GM19023 (cell line): ENCODE measurements at regions not wholly inside any gene's neighbourhood (a gene's known extent, or its start where the extent isn't known, plus 50 kb on each side); places are given as distances from the start of the nearest gene placed in this dataset.
"Not testable (repeated sequence)": the region's sequence is repeated elsewhere in the genome, so short reads cannot be mapped to it uniquely, and the experiment has no call there.

Experiments
- ATAC-seq: cut with Tn5 transposase; IDR thresholded peaks from one replicate; pipeline ENCODE4 v1.9.1; 2021; ENCODE audit warnings: mild to moderate bottlenecking, moderate library complexity; ENCODE audit not compliant: unreplicated experiment

DNA sequence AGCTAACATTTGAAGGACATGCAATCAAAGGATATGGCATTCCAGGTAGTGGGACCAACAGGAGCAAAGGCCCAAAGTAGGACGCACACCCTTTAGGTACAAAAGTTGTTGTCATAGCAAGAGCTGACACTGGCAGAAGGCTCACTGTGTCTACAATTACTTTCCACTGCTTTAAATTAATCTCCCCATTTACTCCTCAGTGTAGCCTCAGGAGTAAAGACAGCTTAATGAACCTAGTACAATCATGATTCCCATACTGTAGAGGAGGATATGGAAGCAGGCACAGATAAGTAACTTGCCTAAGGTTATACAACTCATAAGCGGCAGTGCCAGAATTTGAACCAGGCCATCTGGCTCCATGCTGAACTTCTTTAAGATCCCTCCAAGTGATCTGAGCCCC is 212.9 kb upstream of the SFSWAP start:
- ATAC-seq: no peak

DNA sequence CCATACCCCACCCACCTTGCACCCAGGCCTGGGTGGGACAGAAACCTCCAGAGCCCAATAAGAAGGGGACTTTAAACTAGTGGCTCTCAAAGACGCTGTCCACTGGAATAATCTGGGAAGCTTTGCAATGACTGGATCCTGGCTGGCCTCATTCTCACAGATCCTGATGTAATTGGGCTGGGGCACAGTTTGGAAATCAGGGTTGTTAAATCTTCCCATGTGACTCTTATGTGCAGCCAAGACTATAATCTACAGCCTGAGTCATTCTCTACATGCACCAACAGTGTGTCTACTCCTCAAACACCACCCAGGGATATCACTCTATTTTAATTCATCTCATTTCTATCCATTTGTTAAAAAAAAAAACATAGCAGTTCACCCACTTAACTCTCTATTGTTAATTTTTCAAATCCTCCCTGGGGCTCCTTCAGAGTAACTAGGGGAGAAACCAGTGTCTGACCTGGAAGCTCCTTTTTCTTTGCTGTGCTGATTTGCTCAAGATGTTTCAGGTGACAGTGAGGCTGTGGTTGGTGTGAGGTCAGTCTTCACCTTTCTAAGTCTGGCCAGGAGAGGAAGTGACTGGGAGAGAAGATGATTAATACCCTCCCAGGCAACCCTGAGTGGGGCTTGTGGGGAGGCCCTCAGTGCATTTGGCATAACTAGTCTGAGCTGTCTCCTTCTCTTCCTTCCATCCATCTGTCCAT is 211.6 kb upstream of the SFSWAP start:
- ATAC-seq: no peak

DNA sequence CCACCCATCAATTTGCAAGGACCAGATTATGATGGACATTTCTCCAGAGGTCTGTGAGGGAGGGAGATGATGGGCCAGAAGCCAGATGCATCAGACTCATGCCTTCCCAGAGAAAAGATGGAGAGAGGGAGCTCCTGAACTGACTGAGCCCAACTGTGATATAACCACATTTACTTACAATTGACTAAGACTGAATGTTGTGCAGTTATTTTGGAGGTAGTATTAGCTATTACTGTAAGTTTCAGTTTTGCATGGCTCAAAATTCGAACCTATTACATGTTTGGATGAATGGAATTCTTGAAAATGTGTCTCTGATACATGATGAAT is 211.1 kb upstream of the SFSWAP start:
- no peak for ATAC-seq

DNA sequence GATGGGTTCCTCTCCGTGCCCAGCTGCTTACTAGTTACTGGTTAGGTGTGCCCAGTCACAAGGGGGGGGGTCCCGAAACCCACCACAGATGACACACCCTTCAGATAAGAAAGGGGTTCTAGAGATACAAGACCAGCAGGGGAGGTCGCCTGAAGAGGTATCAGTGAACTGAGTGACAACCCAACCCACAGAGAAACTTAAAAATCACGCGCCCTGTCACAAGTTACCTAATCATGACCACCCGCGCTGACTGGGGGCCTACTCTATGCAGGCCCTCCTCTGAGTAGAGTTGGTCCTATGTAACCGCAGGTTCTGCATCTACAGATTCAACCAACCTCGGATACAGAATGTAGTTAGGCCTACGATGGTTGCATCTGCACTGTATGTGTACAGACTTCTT is 210.3 kb upstream of the SFSWAP start:
- no peak for ATAC-seq

DNA sequence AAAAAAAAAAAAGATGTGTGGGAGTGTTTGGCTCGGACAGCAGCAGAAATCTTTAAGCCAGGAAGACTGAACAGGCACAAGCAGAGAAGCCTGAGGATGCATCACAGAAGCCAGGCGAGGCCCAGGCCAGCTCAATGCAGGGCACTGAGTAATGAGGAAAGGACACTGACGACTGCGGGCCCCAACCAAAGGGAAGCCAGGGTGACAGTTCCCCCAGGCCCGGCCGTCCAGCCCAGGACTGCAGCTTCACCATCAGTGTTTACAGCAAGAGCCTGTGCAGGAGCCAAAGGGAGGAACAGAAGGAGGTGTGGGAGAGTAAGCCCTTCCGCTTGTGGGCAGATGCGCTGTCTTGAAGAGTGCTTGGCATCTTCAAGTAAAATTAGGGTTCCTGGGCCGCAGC is 205.3 kb upstream of the SFSWAP start:
- ATAC-seq: no peak

DNA sequence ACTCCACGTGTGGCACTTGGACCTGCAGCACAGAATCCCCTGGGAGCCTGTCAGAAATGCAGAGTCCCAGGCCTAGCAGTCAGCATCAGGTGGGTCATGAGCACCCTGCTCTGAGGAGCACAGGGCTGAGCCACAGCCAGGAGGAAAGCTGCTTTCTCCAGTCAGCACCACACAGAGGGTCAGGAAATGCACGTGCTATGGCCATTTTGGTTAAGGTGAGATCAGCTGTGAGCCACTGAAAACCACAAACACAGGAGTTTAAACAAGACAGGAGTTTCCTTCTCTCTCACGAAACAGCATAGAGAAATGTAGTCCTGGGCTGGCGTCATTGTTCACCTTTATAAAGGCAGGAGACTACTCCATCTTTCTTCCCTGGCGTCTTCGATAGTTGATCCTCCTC is 204.5 kb upstream of the SFSWAP start:
- ATAC-seq: no peak

DNA sequence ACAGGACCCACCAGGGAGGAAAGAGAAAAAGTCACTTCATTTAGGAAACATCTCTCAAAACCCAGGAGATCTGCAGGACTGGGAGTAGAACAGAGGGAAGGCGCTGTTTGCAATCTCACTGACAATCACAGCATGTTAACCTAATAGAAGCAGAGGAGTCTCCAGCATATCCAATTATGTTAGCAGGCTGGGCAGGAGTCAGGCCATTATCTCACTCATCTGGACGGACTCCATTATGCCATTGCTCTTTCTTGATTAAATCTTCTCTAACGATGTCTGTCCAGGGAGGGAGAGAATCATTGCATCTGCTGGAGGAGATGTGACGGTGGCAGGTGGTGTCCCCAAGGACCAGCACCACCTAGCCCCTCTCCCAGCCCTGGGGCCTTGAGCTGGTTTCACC is 203.8 kb upstream of the SFSWAP start:
- ATAC-seq: no peak

DNA sequence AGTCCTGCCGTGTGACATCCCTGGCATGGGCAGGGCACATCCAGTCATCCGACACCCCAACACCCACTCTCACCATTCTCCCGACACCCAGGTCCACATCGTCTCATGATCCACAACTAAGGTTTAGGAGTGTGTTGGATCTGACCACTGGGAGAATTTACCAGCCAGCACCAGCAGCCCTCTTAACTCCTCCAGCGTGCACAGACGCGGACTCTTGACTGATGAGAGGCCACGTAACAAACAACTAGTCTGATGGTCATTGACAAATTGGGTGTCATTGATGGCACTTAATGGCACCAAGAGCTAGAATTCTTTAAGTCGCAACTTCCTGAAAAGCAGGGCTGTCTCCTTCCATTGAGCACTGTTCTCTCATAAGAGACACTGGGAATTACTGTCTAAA is 203.0 kb upstream of the SFSWAP start:
- ATAC-seq: no peak

DNA sequence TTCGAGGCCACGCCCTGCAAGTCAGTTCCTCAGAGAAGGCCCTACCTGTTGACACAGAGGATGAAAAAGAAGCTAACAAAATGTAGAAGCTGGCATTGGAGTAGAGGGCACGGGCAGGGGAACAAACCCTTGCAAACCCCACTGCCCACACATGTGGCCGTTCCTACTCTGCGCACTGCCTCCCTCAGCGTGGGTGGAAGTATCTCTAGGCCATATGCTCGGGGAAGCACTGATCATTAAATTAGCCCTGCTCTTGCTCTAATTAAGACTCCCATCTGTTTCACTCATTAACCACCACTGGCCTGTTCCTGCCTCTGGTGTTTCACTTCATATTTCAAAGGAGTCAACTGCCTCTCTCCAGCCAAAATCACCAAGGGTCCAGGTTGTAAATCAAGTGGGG is 201.2 kb upstream of the SFSWAP start:
- ATAC-seq: no peak

DNA sequence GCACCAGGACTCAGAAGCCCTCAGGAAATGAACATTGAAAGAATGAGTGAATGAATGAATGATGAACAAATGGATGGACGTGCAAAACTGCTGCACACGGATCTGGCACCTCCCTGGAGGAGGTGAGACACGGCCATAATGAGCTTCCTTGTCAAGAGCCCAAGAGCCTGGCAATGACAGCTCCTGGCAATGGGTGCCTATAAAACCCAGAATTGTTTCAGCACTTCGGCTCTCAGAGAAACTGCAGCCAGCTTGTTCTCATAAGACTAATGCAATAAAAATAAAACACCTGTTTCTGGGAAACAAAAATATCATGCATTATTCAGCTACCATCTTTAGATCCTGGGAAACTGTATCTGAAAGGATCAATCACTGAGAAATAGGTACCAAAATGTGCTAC is 200.5 kb upstream of the SFSWAP start:
- no peak for ATAC-seq

DNA sequence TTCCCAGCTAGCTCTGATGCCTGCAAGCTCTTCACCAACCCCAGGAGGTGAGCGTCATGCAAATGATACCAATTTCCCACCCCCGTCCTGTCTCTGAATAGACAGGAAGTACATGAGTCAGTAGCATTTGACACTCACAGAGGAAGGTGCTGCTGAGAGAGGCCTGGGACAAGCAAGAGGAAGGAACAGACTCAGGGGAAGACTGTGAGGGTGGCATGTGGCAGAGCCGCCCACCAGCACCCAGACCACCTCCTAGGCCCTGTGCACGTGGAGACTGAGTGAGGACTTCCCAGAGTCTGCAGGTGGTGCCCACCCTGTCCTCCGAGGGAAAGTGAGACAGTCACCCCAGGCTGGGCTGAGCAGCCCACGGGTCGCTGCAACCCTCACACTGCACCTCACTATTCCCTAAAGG is 199.5 kb upstream of the SFSWAP start:
- ATAC-seq: peak; percentile 96

DNA sequence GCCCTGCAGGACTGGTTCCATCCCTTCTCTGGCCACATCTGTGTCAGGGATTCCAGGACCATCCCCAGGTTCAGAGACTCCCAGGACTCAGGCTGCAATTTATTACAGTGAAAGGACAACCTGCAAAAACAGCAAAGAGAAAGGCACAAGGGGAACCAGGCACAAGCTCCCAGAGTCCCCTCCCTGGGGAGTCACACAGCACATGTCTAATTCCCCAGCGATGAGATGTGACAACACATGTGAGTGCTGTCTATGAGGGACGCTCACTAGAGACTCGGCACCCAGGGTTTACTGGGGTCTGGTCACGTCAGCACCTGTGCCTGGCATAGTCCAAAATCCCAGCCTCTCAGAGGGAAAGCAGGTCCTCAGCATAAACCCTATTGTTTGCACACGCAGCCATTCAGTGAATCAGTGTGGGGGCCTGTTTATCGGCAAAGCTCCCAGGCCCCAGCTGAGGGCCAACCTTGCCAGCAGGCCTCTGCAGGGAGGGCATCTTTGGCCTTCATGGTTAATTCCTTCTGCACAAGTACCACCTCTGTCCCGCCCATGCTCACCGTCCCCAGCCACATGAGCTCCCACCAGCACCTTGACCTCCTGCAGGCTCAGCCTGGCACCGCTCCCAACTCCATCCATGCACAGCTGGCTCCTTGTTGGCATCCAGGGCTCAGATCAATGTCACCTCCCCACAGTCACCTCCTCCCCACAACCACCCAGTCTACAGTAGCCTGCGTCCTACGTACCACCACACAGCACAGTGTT is 198.9 kb upstream of the SFSWAP start:
- ATAC-seq: peak; percentile 21

DNA sequence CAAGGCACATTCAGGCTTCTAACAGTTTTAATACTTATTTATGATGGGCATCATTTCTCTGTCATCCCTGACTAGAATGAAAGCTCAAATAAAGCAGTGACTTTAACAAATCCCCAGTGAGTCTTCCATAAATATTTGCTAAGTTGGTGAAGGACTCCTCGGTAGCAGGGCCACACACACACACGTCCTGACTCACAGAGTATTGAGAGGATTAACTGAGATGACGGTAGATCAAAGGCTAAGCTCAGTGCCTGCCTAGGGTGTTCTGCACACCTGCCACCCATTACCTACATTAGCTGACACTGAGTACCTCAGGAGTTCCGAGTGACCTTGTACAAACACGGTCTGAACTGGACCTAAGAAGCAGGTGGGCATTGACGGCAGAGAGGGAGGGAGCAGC is 197.3 kb upstream of the SFSWAP start:
- no peak for ATAC-seq

DNA sequence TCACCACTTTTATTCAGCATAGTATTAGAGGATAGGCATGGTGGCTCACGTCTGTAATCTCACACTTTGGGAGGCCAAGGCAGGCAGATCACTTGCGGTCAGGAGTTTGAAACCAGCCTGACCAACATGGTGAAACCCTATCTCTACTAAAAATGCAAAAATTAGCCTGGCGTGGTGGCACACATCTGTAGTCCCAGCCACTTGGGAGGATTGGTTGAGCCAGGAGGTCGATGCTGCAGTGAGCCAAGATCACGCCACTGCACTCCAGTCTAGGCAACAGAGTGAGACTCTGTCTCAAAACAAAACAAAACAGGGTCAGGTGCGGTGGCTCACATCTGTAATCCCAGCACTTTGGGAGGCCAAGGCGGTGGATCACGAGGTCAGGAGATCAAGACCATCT is 190.3 kb upstream of the SFSWAP start:
- ATAC-seq: not testable (repeated sequence)

DNA sequence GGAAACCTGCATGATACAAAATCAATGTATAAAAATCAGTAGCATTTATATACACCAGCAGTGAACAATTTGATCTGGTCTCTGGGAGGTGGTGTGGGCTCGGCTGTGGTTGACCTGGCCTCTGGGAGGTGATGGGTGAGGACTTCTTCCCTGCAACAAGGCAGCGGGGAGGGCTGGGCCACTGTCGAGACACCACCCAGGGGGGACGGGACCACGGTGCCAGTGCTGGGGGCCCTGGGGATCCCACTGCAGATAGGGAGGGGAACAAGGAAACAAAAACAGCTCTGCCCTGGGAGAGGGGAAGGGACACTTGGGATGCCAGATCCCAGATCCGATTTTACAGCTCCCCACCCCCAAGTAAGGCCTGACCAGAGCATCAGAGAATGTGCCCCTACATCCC is 189.6 kb upstream of the SFSWAP start:
- no peak for ATAC-seq

DNA sequence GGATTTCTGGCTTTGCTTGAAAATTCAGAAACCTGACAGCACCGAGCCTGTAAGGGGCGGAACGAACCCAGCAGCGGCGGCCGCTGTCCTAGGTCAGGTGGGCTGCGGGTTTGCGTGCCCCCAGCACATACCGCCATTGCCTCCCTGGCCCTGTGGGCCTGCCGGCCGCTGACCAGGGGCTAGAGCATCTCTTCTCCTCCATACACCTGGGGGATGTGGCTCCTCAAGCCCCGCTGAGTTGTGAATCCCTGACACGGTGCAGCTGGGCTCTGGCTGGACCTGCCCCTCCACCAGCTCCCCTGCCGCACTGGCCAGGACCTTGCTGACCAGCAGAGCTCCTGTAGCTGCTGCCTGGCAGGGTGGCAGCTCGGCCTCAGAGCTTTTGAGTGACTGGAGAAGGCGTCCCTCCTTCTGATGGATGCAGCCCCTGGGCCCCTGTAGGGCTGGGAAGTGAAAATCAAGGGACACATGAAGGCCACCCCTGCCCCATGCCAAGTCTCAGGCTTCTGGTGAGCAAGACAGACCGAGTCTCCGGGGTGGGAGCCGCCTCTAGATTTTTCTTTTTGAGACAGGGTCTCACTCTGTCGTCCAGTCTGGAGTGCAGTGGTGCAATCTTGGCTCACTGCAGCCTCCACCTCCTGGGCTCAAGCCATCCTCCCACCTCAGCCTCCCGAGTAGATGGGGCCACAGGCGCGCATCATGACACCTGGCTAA is 184.9 kb upstream of the SFSWAP start:
- no peak for ATAC-seq

DNA sequence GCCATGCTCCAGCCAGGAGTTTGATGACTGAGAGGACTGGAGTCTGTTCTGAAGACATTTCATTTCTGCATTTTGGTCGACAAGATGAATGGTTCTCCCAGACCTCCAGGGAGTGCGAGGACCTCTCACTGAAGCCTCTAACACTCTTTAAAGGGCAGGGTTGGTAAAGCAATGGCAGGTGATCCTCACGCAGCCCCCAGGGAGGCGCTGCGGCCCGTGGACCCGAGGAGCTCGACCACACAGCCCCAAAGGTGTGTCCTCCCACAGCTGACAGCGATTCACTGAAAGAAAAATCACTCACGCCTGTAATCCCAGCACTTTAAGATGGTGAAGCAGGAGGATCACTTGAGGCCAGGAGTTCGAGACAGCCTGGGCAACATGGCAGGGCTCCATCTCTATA is 183.8 kb upstream of the SFSWAP start:
- no peak for ATAC-seq

DNA sequence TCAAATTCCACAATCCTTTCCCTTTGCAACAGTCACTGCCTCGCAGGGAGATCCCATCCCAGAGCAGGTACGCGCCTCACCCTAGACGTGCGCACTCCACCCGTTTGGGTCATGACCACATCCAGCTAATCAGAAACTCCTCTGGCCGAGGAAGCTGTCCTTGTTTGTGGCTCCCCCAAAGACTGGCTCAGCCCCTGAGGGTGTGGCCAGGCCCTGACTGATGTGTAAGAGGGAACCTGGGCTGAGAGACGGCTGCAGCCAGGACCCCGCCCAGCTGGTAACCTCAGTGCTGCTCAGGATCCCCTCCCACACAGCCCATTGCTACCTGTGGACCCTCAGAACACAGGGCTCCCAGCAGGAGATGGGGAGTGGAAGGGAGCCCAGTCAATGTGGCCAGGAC is 183.2 kb upstream of the SFSWAP start:
- no peak for ATAC-seq

DNA sequence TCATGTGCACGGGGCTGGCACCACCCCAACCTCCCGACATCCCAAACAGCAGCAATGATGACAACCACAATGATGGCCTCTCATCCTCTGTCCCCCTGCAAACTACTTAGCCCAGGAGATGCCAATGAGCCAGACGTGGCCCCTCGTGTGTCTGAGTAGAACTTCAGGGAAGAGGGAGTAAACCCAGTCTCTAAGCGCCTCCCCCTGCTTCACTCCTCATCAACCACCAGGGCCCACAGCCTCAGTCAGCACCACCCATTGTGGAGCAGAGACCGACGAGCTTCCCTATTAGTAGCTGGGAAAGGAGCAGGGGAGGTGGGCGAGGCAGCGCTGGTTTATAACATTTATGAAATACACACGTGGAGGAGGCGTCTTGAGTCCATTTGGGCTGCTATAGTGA is 182.7 kb upstream of the SFSWAP start:
- ATAC-seq: no peak

DNA sequence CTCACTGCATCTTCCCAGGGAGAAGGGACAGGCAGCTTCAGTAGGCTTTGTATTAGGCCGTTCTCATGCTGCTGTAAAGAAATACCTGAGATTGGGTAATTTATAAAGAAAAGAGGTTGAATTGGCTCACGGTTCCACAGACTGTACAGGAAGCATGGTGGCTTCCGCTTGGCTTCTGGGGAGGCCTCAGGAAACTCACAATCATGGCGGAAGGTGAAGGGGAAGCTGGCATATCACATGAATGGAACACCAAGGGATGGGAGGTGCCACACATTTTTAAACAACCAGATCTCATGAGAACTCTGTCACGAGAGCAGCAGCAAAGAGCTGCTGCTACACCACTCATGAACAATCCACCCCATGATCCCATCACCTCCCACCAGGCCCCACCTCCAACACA is 182.2 kb upstream of the SFSWAP start:
- ATAC-seq: no peak

DNA sequence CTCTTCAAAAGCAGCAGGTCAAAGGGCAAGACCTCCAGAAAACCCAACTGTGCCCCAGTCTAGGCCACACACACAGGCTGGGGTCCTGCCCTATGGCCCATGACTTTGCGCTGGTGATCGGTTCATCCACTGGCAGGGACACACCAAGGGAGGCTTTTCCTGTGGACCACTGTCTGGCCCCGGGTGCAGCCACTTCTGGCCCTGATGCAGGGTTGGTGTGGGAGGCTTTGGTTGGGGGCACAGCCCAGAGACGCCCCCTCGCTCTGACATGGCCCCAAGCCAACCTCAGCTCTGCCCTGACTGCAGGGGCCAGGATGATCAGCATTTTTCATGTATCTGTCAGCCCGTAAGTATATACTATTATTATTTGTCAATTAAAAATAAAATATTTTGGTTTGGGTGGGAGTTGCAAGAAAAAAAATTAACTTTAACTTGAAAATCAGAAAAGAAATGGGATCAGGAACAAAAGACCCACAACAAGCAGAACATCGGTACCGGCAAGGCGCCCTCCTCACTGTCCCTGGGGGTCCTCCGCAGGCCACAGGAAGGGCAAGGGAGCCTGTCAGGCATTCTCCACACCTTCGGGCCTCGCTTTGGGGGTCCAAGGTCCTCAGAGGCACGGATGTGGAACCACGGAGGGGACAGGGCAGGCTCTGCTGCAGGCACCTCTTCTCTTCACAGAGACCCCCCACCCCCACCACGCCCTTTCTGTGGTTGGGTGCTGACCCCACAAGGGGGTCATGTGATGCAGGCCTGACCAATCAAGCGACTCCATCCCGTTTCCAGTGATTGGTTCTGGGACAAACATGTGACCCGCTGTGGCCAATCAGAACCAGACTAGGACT is 181.5 kb upstream of the SFSWAP start:
- no peak for ATAC-seq

DNA sequence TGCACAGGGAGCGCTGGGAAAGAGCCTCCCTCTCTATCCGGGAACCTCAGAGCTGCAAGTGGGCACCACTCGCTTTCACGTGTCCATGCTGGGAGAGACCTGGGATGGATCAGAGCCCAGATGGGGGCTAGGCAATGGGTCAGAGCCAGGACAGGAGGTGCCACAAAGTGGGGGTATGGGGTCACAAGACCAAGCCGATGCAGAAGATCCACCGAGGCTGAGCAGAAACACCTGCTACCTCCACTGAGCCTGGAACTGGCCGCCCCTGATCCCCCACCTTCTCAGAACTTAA is 180.9 kb upstream of the SFSWAP start:
- no peak for ATAC-seq
